GM18867 (cell line): ENCODE measurements at regions not wholly inside any gene's neighbourhood (a gene's known extent, or its start where the extent isn't known, plus 50 kb on each side); places are given as distances from the start of the nearest gene placed in this dataset.

Source experiments
- ATAC-seq: cut with Tn5 transposase; IDR thresholded peaks from one replicate; pipeline ENCODE4 v1.9.1; 2021; ENCODE audit warnings: mild to moderate bottlenecking, moderate library complexity; ENCODE audit not compliant: unreplicated experiment

DNA sequence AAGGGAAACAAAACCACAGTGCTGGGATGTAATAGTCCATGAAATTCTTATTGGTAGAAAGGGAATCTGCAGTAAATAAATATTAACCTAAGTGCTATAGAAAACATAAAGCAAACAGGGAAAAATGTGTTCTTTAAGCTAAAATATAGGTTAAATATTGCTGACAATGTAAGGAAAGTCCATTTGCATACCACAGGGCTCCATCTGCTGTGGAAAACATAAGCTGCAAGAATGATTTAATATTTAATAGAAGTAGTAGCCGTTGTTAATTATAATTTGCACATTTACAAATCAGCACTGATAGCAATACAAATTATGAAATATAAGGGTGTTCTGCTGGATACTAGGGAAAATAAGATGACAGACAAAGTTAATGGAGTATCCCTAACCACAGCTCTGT lies 444.9 kb upstream of the PKN2 start:
- no peak for ATAC-seq

GRCh38 chr1:88247666-88248065 lies 436.4 kb upstream of the PKN2 start:
- ATAC-seq: no peak

GRCh38 chr1:88250915-88251314 lies 433.2 kb upstream of the PKN2 start:
- no peak for ATAC-seq

DNA sequence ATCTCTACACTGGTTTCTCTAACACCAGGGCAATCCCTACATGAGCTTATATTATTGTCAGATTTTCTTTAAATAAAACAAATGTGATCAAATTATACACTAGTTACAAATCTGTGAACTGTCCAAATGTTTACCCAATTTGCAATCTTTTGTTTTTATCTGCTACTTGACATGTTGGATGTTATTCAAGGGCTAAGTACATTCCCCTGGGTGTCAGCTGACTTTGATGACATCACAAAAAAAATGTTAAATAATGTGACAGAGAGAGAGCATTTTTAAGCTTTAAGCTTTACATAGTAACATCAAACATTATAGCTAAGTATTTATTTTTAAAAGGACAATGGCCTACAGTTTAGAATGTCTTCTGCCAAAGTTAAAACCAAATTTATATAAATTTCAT lies 431.3 kb upstream of the PKN2 start:
- ATAC-seq: no peak

DNA sequence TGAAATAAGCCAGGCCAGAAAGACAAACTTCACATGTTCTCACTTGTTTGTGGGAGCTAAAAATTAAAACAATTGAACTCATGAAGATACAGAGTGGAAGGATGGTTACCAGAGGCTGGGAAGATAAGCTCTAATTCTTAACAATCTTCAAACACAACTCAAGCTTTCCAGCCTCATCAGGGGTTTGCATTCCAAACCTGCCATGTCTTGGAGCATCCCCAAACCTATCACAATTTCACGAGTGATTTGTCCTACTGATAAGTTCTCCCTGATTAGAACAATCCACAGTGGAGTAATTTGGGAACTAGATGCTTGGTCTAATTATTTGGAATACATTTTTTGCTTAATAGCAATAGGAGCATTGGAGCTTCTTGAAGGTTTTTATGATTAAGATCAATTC lies 418.5 kb upstream of the PKN2 start:
- no peak for ATAC-seq

- no peak for ATAC-seq
Measured at GRCh38 chr1:88266051-88266450, 418.0 kb upstream of the PKN2 start.

DNA sequence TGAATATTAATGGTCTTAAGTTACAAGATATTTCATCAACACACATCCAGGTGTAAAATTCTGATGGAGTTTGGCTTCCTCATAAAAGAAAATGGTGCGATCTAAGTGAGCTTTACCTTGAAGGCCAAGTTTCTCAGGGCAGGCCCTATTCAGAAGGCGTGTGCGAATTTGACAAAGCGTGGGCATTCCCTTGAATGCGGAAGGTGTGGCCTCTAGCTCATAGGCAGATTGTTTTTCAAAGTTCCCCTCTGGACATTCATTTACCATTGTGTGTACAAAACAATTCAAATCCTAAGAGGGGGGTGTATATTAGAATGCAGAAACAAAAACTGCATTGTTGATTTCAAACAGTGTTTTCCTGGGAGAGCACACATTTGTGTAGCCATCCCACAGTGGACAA lies 411.9 kb upstream of the PKN2 start:
- ATAC-seq: no peak

GRCh38 chr1:88274431-88274830 lies 409.6 kb upstream of the PKN2 start:
- no peak for ATAC-seq

DNA sequence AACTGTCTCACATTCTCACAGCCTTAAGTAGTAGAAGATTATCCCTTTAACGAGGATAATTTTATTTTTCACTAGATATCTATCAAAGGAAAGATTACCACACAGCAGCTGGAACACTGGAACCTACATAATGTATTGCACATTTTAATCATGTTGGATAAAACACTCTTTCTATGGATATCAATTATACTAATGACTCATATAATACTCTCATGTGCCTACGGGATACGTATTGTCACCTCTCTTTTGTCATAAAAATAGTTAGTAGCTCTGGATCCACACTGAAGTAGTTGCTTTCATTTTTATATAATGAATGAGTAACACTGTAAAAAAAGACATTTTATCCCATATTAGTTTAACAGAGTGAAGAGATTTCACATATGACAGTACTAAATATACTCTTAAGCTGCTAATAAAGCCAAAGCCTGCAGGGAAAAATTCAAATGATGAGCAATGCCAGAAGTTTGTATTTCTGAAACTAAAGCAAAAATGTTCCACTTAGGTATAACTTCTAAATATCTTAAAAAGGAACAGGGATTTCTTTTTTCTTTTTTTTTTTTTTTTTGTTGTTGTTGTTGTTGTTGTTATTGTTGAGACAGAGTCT lies 408.7 kb upstream of the PKN2 start:
- no peak for ATAC-seq

GRCh38 chr1:88276163-88276562 lies 407.9 kb upstream of the PKN2 start:
- ATAC-seq: no peak

- no peak for ATAC-seq
Measured at GRCh38 chr1:88284066-88284465, 400.0 kb upstream of the PKN2 start.

- ATAC-seq: no peak
Measured at GRCh38 chr1:88284666-88285366, 399.3 kb upstream of the PKN2 start.

DNA sequence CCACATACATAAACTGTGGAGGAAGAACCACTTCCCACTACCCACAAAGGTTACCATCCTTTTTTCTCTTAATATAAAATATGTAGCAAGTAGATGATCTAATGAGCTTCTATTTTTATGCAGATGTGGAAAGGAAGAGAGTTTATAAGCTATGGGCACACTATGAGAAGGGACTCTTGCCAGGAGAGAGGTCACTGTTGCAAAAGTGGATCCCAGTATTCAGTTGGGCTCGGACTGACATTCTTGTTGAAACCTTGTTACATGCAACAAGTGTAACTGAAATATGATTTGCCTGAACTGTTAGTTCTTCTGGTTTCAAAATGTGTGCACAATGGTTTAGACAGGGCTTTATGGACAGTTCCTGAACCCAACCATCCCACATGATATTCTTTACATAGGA lies 397.4 kb upstream of the PKN2 start:
- ATAC-seq: no peak

DNA sequence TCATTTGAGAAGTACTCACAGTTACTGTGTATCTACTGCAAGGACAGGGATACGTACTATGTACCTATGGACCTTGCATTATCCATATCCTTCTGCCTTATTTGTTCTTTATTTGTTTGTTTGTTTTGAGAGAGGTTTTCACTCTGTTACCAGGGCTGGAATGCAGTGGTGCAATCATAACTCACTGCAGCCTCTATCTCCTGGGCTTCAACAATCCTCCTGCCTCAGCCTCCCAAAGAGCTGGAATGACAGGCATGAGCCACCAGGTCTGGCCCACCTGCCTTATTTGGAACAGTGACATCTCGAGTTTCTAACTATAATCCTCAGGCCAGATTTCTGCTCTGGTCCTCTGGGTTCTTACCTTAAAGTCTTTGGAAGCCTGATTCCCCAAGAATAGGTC lies 395.5 kb upstream of the PKN2 start:
- no peak for ATAC-seq

GRCh38 chr1:88289401-88290102 lies 394.5 kb upstream of the PKN2 start:
- ATAC-seq: no peak

DNA sequence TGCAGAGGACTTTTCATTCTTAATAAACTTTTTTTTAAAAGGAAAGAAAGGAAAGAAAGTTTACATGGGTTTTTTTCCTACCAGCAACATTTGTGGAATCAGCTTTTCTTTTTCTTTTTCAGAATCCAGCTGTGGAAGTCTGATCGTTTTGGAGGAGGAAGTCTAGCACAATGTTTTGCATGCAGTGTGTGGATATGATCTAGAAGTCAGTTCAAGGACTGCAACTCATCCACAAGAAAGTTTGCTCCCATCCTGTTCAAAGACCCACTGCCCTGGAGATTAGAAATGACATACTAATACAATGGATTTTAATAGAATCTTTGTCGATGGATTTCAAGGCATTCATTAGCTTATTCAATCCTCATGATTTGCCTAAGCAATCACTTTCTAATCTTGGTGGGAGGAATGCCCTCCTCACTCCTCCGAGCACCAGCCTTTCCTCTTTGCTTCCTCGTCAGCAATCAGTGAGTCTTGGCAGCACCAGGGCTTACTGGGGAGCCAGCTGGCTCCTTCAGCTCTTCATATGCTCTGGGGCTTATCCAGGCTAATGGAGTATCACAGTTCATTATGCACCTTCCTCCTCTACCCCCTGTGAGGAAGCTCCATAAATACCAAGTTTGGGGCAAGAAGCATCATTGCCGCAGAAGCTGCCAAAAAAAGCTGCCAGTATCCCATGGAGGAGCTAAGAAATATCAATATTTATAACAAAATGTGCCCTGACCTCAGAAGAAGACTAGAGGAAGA lies 392.3 kb upstream of the PKN2 start:
- no peak for ATAC-seq

DNA sequence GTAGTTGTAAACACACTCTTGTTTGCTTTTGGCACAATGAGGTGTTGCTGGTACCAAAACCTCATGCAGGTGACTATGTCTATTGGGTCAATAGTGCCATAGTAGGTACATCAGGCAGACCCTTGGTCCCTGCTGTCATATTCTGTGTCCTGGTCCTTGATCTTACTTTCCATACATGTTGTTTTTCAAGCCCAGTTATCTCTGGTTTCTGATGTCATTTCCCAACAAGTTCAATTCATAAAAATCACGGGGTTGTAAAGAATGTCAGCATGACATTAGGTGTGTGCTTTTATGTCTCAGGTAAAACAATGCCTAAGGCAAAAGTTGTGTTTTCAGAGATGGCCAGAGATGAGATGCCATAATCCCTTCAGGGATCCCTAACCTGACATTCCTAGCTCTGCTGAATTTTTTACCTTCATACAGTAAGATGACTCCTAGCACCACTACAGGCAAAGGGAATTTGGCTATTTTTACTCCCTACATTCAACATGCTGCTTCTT lies 390.3 kb upstream of the PKN2 start:
- ATAC-seq: no peak

DNA sequence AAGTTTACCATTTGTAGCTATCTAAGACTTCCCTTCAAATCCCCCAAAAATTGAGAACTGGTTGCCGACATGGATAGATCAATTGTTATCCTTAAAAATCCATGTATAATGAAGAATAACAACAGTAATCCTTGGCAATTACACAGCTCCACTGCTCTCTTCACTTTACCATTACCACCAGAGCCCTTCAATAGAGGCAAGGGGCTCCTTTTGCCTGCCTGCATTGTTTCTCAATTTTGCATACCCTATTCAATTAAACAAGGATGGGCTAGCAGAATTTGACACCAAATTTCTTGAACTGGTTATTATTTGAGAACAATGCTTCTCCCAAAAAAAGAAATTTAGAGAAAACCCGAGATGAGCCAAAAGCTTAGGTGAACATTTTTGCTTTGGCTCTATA lies 387.8 kb upstream of the PKN2 start:
- ATAC-seq: no peak

DNA sequence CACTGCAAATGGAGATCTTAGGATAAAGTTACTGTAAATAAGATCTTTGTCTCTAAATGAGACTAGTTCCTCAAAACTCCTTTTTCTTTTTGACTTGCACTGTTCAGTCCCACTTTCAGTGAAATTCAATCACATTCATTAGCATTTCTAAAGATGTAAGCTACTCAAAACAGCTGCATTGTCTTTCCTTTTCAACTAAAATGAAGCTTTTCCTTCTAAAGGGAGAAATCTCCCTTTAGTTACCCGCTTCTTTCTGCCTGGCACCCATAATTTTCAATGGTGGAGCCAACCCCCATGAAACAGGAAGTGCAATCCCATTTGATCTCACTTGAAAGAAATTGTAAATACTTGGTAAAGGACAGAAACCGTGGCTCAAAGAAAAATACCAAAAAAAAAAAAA lies 387.4 kb upstream of the PKN2 start:
- ATAC-seq: no peak

DNA sequence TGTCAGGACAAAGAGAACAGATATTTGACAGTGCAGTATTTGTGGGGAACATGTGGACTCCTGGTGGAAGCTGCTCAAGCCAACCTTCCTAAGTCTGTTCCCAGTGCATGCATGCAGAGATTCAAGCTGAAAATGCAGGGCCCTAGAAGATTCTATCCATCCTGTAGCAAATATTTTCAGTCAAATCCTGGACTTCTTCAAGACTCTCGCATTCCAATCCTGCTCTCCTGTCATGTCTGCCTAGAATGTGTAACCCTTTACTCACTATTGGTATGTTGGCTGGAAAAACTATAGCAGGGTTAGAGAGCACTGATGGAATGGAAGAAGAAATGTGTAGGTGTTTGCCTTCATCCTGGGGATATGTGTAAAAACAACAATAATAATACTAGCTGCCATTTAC lies 385.6 kb upstream of the PKN2 start:
- no peak for ATAC-seq

- ATAC-seq: no peak
Measured at GRCh38 chr1:88300752-88301263, 383.3 kb upstream of the PKN2 start.
